ENCODE measurements at regions not wholly inside any gene's neighbourhood (a gene's known extent, or its start where the extent isn't known, plus 50 kb on each side); places are given as distances from the start of the nearest gene placed in this dataset.

- no peak for TF ChIP-seq CTCF (IDR thresholded peaks at IDR 0.05)
- no peaks in the 10 kb centered on the region for H3K36me3 ChIP-seq
- H3K27me3 ChIP-seq = peaks cover 41% of the 10 kb centered on the region
- no peak overlapping the region for H3K4me3 ChIP-seq
- no peak overlapping the region for H3K27ac ChIP-seq
- DNase-seq (peak; percentile 52), ATAC-seq (no peak)
- H3K4me1 ChIP-seq = no peaks in the 10 kb centered on the region
- H3K9me3 ChIP-seq = no peaks in the 10 kb centered on the region
- intact Hi-C loops (cut with DNase I) = no loop called here
These were observed 300.1 kb downstream of the FOXL1 start for GRCh38 chr16:86878236-86879080.

GRCh38 chr16:86879268-86879667 is 300.9 kb downstream of the FOXL1 start:
- Histone ChIP-seq H3K27me3 (peaks cover 42% of the 10 kb centered on the region), H3K27ac (no peak overlapping the region), H3K4me3 (no peak overlapping the region), H3K4me1 (no peaks in the 10 kb centered on the region), H3K9me3 (no peaks in the 10 kb centered on the region), H3K36me3 (no peaks in the 10 kb centered on the region)
- TF ChIP-seq CTCF (IDR thresholded peaks at IDR 0.05) = no peak
- DNase-seq (peak; percentile 41), ATAC-seq (no peak)
- intact Hi-C loops (cut with DNase I) = no loop called here

- Histone ChIP-seq H3K4me1 (no peaks in the 10 kb centered on the region), H3K27me3 (peaks cover 46% of the 10 kb centered on the region), H3K4me3 (no peak overlapping the region), H3K9me3 (no peaks in the 10 kb centered on the region), H3K27ac (no peak overlapping the region), H3K36me3 (no peaks in the 10 kb centered on the region)
- intact Hi-C loops (cut with DNase I) = no loop called here
- no peak for ATAC-seq
- peak; percentile 21 for DNase-seq
- no peak for TF ChIP-seq CTCF (IDR thresholded peaks at IDR 0.05)
These were observed 302.2 kb downstream of the FOXL1 start for GRCh38 chr16:86880316-86881117.

DNA sequence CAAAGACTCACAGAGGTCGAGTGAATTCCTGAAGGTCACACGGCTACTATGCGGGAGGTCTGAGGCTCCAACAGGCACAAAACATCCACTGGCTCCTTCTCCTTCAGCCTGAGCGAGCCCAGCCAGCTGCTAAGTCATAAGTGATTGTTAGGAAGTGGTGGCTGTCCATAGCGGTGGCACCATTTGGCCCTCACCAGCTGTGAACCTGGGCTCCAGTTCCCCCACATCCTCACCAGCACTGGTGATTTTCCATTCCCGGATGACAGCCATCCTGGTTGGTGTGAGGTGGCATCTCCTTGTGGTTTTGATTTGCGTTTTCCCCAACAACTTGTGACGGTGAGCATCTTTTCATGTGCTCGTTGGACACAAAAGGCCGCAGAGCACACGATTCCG is 302.8 kb downstream of the FOXL1 start:
- Histone ChIP-seq H3K36me3 (no peaks in the 10 kb centered on the region), H3K27me3 (peaks cover 42% of the 10 kb centered on the region), H3K27ac (no peak overlapping the region), H3K4me1 (no peaks in the 10 kb centered on the region), H3K4me3 (no peak overlapping the region), H3K9me3 (no peaks in the 10 kb centered on the region)
- intact Hi-C loops (cut with DNase I) = no loop called here
- ATAC-seq (no peak), DNase-seq (no peak)
- no peak for TF ChIP-seq CTCF (IDR thresholded peaks at IDR 0.05)

- H3K27ac ChIP-seq = no peak overlapping the region
- H3K27me3 ChIP-seq = peaks cover 37% of the 10 kb centered on the region
- DNase-seq (peak; percentile 15), ATAC-seq (no peak)
- H3K4me1 ChIP-seq = no peaks in the 10 kb centered on the region
- no peaks in the 10 kb centered on the region for H3K9me3 ChIP-seq
- H3K4me3 ChIP-seq = no peak overlapping the region
- intact Hi-C loops (cut with DNase I) = no loop called here
- no peaks in the 10 kb centered on the region for H3K36me3 ChIP-seq
- no peak for TF ChIP-seq CTCF (IDR thresholded peaks at IDR 0.05)
These were observed 303.5 kb downstream of the FOXL1 start for GRCh38 chr16:86881861-86882273.

Data from upper lobe of right lung (tissue), 1 donor.